ENCODE measurements at regions not wholly inside any gene's neighbourhood (a gene's known extent, or its start where the extent isn't known, plus 50 kb on each side); places are given as distances from the start of the nearest gene placed in this dataset.

DNA sequence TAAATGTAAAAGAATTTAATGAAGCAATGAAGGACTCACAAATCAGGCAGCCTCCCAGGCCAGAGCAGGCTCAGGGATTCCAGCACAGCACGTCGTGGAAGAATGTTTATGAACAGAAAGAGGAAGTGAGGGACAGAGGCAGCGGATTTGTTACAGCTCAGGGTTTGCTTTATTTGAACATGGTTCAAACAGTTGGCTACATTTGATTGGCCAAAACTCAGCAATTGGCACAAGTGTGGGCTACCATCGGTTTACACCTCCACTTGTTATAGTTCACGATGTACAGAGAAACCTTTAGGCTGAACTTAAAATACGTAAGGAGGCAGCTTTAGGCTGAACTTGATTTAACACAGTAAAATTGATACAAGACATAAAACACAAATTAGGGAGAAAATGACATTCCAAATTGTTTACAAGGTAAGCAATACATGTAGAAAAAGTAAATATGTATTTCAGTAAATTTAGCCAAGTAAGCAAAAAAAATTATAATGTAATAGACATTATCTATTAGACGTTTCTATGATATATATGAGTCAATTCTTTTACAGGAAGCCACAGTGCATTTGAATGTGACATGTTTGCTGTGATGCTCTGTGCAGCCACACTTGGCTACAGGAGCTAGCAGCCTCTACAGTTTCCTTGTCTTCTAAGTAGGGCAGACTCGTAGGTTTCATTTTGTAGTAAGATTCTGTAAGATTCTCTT is 126.5 kb downstream of the ADSS2 start:
- Histone ChIP-seq H3K4me3 (ENCODE audit: low read depth, low read length) (no peak overlapping the region), H3K9me3 (ENCODE audit: control insufficient read depth, insufficient read depth, low read depth, low read length) (no peaks in the 10 kb centered on the region; the same call in 1 of the 2 replicates), H3K27ac (ENCODE audit: extremely low read depth, low read depth, low read length) (no peak overlapping the region), H3K36me3 (ENCODE audit: control insufficient read depth in 2 of 2, insufficient read depth in 1 of 2, low read length in 2 of 2) (no peaks in the 10 kb centered on the region), H3K4me1 (ENCODE audit: control insufficient read depth, insufficient read depth, low read length) (no peaks in the 10 kb centered on the region; the same call in 1 of the 2 replicates)
- CTCF ChIA-PET: interaction anchor here (0.7 kb wide), 1 partner anchor 33 kb away, joined by 10 read pairs; no protein-coding TSS in a partner anchor
- POLR2A ChIA-PET: interaction anchor here (0.6 kb wide), 1 partner anchor 232 kb away, joined by 7 read pairs; no protein-coding TSS in a partner anchor
- no peak for TF ChIP-seq ZNF560 (tag by site-specific recombination; IDR thresholded peaks at IDR 0.05; ENCODE audit: borderline replicate concordance)
- peak; percentile 69 for TF ChIP-seq ZNF623 (tag by site-specific recombination; IDR thresholded peaks at IDR 0.05)

DNA sequence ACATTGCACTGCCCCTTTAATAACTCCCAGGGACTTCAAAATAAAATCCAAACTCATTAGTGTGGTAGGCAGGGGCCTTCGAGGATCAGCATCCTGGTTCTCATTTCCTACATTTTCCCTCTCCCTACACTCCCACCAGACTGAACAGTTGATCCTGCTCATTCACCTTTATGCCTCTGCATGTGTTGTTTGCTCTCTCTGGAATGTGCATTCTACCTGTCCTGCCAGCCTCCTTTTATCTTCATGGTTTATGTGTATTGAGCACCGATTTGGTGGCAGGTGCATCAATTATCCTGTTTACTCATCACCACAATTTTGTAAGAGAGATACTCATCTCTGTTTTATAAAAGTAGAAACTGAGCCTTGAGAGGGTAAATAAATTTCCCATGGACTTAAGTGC is 125.0 kb downstream of the ADSS2 start:
- CTCF ChIA-PET: no interaction called here
- Histone ChIP-seq H3K4me3 (ENCODE audit: low read depth, low read length) (no peak overlapping the region), H3K27ac (ENCODE audit: extremely low read depth, low read depth, low read length) (no peak overlapping the region), H3K4me1 (ENCODE audit: control insufficient read depth, insufficient read depth, low read length) (no peaks in the 10 kb centered on the region; the same call in 1 of the 2 replicates), H3K9me3 (ENCODE audit: control insufficient read depth, insufficient read depth, low read depth, low read length) (no peaks in the 10 kb centered on the region; the same call in 1 of the 2 replicates), H3K36me3 (ENCODE audit: control insufficient read depth in 2 of 2, insufficient read depth in 1 of 2, low read length in 2 of 2) (no peaks in the 10 kb centered on the region)
- TF ChIP-seq ZNF785 (tag by site-specific recombination; IDR thresholded peaks at IDR 0.05): no peak
- no peak for TF ChIP-seq ZNF138 (tag by site-specific recombination; IDR thresholded peaks at IDR 0.05; ENCODE audit: borderline replicate concordance)
- TF ChIP-seq, protein P1, sequence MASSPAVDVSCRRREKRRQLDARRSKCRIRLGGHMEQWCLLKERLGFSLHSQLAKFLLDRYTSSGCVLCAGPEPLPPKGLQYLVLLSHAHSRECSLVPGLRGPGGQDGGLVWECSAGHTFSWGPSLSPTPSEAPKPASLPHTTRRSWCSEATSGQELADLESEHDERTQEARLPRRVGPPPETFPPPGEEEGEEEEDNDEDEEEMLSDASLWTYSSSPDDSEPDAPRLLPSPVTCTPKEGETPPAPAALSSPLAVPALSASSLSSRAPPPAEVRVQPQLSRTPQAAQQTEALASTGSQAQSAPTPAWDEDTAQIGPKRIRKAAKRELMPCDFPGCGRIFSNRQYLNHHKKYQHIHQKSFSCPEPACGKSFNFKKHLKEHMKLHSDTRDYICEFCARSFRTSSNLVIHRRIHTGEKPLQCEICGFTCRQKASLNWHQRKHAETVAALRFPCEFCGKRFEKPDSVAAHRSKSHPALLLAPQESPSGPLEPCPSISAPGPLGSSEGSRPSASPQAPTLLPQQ (tag by site-specific recombination; IDR thresholded peaks at IDR 0.05): no peak
- TF ChIP-seq ZNF169 (tag by site-specific recombination; IDR thresholded peaks at IDR 0.05): no peak
- TF ChIP-seq, protein P2, sequence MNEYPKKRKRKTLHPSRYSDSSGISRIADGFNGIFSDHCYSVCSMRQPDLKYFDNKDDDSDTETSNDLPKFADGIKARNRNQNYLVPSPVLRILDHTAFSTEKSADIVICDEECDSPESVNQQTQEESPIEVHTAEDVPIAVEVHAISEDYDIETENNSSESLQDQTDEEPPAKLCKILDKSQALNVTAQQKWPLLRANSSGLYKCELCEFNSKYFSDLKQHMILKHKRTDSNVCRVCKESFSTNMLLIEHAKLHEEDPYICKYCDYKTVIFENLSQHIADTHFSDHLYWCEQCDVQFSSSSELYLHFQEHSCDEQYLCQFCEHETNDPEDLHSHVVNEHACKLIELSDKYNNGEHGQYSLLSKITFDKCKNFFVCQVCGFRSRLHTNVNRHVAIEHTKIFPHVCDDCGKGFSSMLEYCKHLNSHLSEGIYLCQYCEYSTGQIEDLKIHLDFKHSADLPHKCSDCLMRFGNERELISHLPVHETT (tag by site-specific recombination; IDR thresholded peaks at IDR 0.05): no peak
- TF ChIP-seq, protein P3, sequence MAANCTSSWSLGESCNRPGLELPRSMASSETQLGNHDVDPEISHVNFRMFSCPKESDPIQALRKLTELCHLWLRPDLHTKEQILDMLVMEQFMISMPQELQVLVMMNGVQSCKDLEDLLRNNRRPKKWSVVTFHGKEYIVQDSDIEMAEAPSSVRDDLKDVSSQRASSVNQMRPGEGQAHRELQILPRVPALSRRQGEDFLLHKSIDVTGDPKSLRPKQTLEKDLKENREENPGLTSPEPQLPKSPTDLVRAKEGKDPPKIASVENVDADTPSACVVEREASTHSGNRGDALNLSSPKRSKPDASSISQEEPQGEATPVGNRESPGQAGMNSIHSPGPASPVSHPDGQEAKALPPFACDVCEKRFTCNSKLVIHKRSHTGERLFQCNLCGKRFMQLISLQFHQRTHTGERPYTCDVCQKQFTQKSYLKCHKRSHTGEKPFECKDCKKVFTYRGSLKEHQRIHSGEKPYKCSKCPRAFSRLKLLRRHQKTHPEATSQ (tag by site-specific recombination; IDR thresholded peaks at IDR 0.05): no peak
- TF ChIP-seq ZNF184 (tag by site-specific recombination; IDR thresholded peaks at IDR 0.05): no peak
- TF ChIP-seq ZBTB1 (tag by site-specific recombination; IDR thresholded peaks at IDR 0.05): no peak
- no peak for TF ChIP-seq ZFP3 (tag by site-specific recombination; IDR thresholded peaks at IDR 0.05; ENCODE audit: low read depth)
- TF ChIP-seq, protein P4, sequence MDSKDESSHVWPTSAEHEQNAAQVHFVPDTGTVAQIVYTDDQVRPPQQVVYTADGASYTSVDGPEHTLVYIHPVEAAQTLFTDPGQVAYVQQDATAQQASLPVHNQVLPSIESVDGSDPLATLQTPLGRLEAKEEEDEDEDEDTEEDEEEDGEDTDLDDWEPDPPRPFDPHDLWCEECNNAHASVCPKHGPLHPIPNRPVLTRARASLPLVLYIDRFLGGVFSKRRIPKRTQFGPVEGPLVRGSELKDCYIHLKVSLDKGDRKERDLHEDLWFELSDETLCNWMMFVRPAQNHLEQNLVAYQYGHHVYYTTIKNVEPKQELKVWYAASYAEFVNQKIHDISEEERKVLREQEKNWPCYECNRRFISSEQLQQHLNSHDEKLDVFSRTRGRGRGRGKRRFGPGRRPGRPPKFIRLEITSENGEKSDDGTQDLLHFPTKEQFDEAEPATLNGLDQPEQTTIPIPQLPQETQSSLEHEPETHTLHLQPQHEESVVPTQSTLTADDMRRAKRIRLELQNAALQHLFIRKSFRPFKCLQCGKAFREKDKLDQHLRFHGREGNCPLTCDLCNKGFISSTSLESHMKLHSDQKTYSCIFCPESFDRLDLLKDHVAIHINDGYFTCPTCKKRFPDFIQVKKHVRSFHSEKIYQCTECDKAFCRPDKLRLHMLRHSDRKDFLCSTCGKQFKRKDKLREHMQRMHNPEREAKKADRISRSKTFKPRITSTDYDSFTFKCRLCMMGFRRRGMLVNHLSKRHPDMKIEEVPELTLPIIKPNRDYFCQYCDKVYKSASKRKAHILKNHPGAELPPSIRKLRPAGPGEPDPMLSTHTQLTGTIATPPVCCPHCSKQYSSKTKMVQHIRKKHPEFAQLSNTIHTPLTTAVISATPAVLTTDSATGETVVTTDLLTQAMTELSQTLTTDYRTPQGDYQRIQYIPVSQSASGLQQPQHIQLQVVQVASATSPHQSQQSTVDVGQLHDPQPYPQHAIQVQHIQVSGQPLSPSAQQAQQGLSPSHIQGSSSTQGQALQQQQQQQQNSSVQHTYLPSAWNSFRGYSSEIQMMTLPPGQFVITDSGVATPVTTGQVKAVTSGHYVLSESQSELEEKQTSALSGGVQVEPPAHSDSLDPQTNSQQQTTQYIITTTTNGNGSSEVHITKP (tag by site-specific recombination; IDR thresholded peaks at IDR 0.05): no peak
- TF ChIP-seq ZNF660 (tag by site-specific recombination; IDR thresholded peaks at IDR 0.05): no peak
- POLR2A ChIA-PET: no interaction called here
